Hypothalamus (tissue), 51 donors: ENCODE measurements at regions not wholly inside any gene's neighbourhood (a gene's known extent, or its start where the extent isn't known, plus 50 kb on each side); places are given as distances from the start of the nearest gene placed in this dataset.
"Not testable (repeated sequence)": the region's sequence is repeated elsewhere in the genome, so short reads cannot be mapped to it uniquely, and the experiment has no call there.

ENCODE experiments used
- DNase-seq, 51 donors: peaks; one replicate each; lab custom pipeline; 2025; lab: John Stamatoyannopoulos, UW

DNA sequence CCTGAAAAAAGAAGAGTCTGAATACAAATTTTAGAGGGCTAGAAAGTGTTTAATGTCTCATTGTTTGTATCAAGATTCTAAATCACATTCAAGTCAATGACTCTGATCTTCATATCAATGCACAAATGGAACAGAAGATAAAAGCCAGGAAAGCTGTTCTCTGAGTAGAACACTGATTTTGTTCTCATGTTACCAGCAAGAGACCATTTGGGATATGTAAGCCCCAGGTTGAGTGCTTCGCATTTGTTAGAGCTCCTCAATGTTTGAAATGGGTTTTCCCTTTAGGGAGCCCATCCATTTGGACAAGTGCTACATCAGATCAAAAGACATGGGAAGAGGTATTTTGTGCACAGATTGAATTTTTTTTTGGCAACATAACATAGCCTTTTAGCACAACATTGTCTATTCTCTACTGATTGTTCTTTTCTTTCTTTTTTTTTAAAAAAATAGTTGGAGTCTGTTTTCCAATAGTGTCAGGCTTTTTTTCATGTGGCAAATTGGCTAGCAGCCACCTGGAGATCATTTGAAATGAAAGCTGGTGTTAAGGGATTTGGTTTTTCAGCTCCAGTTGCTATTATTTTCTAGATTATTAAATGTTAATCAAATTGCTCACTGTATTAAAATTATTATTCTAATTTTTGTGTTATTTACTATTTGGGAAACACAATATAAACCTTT lies 74.5 kb upstream of the ZPLD1 start:
- DNase-seq, result no peak

GRCh38 chr3:102361101-102361500 lies 73.7 kb upstream of the ZPLD1 start:
- DNase-seq, result no peak

GRCh38 chr3:102366116-102366515 lies 68.7 kb upstream of the ZPLD1 start:
- not testable (repeated sequence) for DNase-seq

DNA sequence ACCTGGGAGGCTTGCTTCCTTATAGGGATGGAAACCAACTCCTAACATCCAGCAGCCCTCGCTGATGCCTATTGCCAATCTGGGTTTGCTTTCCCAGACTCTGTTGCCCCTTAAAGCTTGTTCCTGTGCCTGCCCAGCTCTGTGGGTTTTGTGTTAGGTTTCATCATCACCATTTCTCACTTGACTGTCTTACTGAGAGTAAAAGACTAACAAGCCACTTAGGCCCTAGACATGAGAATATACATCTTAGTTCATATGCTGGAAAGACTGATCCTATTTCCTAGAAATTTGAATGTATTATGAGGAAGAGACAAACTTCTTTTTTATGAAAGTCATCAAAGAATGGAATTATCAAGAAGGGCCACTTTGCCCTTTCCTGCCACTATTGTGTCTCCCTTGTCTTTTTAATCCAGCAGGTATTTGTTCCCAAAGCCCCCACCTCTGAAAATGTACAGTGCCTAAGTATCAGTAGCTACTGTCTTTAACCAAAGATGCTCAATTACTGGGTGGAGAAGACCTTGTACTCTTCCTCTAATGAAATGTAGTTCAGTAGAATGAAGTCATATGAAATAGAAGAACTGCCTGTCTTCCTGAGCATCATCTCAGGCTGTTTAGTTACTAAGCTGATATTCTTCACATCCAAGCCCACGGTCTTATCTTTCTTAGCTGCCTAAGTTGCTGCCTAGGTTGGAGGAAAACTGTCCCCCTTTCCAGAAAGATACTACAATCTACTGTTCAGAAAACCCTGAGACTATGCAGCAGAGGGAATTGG lies 59.8 kb upstream of the ZPLD1 start:
- DNase-seq, result no peak

GRCh38 chr3:102378216-102378615 lies 56.6 kb upstream of the ZPLD1 start:
- no peak for DNase-seq

- not testable (repeated sequence) for DNase-seq
Observed at GRCh38 chr3:102382201-102382600, 52.6 kb upstream of the ZPLD1 start.
